Inflammatory macrophage treated with lipopolysaccharide for 4 hours (primary cell): ENCODE measurements at regions not wholly inside any gene's neighbourhood (a gene's known extent, or its start where the extent isn't known, plus 50 kb on each side); places are given as distances from the start of the nearest gene placed in this dataset.

Experiments used
- DNase-seq: peaks from one replicate; pipeline ENCODE4 v3.0.0-alpha.2; 2020

DNA sequence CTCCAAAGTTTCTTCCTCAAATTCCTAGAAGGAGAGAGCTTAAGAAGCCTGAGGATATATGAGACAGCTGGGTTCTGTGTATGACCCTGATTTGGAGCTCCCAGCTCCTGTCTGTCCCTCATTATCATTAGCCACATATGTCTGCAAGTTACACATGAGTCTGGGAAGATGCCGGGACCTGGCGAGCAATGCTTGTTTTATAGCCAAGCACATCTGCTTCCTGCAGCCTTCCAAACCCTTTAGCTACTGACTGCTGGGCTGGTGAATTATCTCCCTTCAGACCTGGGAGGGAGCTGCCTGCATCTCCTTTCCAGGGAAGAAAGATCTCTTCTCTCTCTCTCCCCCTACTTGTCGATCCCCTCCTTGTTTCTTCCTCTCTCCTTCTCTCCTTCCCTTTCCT lies 556.7 kb upstream of the BOD1L1 start:
- no peak for DNase-seq

DNA sequence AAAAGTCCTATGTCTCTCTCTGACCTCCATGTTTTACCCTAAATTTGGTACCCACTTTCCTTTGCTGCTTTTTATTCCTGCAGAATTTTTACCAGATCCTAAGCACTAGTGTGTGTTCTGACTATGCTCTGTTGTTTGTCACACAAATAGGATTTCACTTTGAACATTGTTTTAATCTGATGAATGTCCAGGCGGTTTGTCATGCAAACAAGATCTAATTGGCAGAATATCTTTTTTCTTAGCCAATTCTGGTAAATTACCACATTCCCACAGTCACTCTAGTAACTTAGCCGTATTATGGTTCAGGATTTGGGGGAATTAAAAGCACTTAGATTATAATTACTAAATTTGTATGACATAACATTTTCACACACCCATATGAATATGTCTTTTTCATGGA lies 557.2 kb upstream of the BOD1L1 start:
- DNase-seq: no peak

DNA sequence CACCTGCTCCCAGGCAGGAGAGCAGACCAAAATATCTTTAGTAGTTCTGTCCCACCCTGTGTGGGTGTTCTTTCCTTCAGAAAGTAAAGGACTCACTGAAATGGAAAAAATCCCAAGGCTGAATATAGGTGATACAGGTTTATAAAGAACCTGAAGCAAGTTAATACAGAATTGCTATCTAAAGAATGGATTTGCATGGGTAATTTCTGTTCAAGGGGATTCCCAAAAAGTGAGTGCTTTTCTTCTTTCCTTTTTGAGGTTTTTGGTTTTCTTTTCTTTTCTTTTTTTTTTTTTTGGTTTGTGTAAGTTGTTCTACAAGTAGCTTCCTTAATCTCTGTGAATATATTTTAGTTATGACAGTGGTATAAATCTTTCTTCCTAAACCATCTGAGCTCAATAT lies 560.7 kb upstream of the BOD1L1 start:
- DNase-seq: no peak

DNA sequence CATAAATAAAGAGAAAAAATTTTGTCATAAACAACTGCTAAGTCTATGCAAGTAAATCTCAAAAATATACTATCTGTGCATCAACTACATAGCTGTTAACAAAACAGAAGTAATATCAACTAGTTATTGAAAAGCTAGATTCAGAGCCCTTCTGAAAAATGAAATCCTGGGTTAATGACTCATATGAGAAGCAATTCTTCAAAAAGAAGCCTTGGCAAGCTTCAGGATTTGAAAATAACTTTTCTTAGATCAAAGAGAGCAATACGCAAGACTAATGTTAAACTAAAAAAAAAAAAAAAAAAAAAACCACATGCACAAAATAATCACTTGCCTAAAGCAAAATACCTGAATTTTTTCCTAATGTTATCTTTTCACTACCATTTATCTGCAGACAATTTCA lies 566.1 kb upstream of the BOD1L1 start:
- DNase-seq: no peak

DNA sequence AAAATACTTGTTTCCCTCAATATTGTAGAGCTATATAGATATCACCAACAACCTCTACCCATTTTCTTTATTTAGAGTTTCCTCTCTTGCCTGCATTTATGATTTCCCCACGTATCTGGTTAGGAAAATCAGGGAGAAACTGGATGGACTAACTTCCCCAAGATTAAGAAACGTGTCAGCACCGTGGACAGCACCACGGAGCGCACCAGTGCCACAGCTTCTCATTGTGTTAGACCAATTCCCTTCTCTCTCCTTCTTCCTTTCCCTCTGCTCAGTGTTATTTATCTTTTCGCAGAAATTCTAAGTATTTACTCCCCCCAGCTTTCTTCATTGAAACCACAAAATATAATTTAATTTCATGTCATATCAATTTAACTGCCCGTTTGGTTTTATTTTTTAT lies 568.6 kb upstream of the BOD1L1 start:
- peak; percentile 42 for DNase-seq

DNA sequence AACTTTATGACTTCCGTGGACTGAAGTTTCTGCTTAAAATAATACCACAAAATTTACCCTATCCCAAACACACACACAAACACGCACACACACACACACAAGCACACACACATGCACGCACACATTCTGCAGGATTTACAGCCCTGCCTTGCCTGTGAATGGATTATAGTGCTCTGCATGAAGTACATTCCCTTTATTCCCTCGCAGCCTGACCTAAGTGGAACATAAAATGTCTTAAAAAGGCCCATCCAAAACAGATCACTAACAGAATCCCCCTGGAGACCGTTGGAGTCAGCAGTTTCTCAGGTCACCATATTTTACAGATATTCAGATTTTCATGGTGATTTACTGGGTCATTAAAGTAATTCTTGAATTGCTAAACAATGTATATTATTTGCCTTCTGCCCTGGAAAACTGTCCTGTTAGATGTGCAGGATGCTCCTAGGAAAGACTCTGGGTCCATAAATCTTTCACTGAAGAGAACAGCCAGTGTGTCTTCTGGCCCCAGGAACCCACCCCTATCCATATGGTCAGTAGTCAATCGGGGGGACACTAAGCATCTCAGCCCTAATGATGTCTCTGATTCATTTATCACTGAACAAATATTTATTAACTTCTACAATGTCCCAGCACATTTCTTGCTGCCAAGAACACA lies 587.7 kb upstream of the BOD1L1 start:
- no peak for DNase-seq

DNA sequence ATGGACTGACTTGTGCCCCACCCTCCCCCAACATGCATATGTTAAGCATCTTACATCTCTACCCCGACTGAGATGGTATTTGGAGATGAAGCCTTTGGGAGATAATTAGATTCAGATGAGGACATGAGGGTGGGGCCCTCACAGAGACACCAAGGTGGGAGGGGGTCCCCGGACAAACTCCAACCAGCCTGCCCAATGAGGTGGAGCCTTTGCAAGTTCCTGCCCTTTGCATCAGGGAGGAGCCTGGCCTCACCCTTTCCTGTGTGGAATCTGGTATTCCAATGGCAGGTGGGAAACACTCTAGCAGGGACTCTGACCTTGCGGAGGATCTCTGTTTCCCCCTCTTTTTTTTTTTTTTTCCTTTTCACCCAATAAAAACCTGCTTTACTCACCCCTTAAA lies 589.9 kb upstream of the BOD1L1 start:
- no peak for DNase-seq

DNA sequence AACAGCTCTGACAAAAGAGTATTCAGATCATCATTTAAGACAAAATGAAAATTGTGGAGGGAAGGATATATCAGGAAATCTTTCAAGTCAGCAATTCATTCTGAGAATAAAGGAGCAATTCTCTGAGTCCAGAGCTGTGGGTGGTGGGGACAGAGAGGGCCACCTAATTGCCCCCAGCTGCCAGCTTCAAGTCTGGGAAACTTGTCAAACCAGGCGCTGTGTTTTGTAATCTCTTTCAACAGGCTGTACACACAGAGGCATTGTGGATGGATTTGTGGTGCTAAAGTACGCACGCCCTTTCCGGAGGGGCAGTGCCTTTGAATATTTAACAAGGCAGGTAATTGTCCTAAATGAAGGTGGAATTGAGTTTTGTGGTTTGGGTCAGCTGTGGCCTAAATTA lies 591.1 kb upstream of the BOD1L1 start:
- no peak for DNase-seq

DNA sequence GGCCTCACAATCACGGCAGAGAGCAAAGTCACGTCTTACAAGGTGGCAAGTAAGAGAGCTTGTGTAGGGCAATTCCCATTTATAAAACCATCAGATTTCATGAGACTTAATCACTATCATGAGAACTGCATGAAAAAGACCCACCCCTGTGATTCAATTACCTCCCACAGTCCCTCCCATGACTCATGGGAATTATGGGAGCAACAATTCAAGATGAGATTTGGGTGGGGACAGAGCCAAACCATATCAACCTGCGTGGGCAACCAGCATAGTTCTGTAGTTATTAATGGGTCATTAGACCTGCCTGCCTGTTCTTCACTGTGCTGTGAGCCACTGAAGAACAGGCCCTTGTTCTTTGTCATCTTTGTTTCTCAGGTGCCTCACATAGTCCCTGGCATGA lies 593.7 kb upstream of the BOD1L1 start:
- no peak for DNase-seq

DNA sequence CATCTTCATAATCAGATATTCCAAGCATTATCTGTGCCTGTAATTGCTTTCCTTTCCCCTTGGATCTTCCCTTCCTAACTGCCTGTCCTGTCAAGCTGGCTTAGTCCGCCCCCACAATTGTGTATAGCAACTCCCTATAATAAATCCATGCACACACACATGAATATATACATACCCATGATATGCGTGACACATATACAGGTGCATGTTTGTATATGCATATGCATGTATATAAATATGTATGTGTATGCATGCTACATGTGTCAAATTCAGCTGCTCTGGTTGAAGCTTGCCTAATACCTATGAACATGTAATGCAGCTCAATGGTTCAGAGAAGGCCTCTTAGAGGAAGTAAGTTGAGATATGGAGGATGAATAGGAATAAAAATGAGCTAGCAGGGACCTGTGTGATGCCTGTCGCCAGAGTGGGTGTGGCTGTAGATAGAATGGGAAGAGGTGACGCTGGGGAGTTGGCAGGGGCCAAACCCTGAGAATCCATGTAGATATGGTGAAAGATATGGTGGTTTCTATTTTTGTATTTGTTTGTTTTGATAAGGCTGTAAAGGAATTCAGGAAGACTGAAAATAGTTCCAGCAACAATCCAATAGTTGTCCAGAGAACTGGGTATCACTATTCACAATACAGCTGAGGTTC lies 595.0 kb upstream of the BOD1L1 start:
- DNase-seq: no peak

DNA sequence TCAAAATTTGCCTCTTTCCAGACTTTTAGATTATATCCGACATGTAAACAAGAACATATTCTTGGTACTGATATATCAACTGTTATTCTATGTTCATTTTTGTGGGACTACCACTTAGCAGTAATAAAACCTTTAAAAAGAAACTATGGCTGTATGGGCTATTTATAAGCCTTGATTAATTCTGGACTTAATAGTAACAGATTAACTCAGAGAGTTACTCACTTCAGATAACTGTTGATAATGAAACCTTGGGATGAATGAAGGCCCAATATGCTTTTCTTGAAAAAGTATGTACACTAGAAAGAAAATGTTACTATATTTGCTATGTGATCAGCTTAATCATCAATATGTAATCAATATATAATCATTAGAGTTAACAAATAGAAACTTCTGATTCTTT lies 595.9 kb upstream of the BOD1L1 start:
- DNase-seq: no peak

DNA sequence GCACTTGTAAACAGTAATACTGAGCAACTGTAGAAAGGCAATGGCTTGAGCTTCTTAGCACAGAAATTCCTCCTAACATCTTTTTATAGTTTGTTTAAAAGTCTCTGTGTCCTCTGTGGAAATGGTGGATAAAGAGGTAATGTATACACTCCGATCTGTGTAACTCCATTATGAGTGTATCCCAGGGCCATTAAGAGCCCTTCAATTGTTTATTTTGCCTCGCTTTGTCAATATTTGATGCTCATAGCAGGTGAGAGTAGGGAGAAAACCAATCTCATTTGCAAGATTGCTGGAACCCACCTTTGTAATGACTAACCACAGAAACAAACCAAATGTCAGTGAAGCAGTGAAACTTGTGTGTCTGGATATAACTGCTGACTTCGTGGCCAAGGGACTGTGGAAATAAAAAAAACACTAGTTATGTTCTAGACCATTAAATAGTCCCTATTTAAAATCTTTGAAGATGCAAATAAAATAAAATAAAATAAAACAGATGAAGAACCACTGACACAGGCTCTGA lies 598.2 kb upstream of the BOD1L1 start:
- DNase-seq: no peak

DNA sequence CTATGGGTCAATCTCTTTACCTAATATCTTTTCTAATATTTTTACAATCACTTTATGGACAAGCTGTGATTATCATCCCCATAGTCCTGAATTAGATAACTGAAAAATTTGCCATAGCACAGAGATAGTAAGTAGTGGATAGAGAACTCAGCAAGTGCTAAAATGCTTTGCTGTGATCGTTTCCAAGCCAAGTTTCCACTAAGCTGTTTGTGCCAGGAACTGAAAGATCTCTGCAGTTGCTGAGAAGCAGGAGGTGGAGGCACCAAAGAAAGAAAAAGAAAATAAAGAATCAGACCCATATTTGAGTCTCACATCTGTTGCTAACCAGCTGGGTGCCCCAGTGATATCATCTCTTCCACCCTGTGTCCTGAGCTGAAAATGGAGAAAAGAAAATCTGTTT lies 605.6 kb upstream of the BOD1L1 start:
- no peak for DNase-seq

DNA sequence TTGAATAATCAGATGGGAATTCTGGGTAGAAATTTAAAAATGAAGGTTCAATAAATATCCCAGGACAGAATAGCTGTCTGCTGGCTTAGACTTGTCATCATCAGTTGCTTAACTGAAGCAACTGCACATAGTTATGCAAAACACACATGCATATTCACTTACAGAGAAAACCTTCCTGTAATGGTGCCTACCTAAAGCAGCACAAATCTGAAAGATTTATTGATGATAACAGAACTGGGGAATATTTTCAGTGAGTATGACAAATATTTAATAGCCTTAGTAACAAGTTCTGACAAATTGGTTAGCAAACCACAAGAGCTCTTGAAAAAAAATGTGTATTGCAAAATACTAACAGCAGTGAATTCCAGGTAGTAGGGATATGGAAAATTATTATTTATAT lies 606.8 kb upstream of the BOD1L1 start:
- no peak for DNase-seq

DNA sequence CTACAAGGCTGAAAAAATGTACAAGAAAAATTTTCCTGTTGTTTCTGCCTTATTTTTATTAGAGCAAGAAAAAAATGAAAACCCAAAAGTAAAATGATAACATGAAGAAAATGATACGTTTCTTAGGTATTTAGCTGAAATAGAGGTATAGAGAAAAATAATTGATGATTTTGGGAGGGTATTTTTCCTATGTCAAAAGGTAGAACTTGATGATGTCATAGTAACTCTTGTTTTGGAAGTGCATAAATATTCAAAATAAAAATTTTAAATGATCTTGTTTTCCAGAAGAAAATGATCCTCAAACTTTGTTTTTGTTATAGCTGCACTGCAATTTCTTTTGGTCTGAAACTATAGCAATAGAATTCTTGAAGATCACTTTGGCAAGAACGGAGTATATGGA lies 608.8 kb upstream of the BOD1L1 start:
- no peak for DNase-seq

DNA sequence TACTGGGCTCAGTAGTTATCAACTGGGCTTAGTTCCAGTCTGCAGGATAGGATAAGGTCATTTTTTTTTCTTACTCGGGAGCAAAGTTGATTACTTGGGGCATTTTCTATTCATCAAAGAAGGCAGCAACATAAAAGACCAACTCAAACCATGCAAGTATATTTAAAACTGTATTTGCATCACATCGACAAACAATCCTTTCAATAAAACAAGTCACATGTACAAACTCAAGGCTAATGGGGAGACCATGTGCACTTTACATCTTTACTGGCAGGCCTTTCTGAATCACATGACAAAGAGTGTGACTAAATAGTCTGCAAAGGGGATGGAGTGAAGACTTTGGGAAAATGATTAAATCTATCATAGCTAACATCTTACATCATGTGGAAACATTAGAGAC lies 610.4 kb upstream of the BOD1L1 start:
- DNase-seq: no peak

DNA sequence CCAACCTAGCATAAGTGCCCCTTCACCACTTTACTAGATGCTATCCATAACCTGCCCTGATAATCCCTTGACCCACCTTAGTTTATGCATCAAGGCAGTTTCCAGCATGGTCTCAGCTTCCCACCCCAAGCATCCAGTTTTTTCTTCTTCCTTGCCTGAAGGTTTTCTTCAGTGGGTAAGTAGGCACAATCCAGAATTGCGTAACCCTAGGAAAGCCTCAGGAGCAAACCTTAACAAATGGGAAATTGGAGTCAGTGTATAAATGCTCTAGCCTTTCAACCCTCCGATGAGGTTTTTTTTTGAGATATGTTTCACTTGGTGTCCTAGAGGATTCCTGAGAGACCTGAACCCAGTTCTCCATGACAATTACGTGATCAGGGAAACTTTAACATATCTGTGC lies 614.0 kb upstream of the BOD1L1 start:
- DNase-seq: no peak

DNA sequence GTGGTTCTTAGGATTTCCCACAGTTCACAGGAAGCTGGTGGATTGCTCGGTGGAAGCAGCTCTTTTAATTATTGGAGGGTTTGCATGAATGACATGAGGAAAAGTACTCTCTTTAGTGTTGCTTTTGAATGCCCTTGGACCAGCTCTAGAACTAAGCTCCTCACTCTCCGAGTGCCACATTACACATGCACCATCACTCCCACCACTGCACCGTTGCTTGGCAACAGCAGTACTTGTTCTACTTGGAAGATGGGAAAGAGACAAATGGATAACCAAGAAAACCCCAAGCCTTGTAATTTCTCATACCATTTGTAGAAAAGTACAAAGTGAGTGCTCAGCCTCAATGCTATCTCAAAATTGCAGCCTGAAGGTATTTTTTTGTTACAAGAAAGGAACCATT lies 620.2 kb upstream of the BOD1L1 start:
- no peak for DNase-seq

DNA sequence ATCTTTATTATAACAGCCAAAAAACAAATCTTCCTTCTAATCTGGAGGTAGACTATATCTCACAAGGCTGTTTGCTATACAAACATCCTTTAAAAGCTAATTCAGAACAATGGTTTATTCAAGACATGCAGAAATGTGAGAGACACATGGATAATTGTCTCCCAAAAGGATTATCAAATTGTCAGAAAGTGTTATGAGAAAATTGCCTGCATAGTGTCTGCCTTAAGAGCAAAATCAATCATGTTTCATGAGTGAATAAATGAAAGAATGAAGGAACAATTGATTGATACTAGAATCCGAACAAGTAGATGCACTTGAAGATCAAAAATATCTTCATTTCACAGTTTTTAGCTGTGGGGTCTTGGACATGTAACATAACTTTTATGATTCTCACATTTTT lies 621.7 kb upstream of the BOD1L1 start:
- DNase-seq: no peak

DNA sequence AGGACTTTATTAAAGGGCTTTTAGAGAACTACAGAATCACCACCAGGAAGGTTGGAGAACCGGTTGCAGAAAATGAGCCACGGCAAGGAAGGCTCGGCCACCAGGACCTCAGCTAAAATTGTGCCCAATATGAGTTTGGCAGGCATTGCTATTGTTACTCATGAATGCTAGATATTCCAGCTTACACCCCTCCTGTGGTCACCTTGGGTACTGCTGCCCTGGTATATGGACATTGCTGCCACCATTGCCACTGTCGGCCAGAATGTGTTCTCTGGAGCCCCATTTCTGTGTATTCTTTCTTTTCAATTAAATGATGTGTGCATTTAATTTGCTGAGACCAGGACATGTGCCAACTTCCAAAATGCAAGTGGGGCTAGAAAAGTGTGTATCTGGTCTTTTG lies 626.7 kb upstream of the BOD1L1 start:
- DNase-seq: peak; percentile 26

DNA sequence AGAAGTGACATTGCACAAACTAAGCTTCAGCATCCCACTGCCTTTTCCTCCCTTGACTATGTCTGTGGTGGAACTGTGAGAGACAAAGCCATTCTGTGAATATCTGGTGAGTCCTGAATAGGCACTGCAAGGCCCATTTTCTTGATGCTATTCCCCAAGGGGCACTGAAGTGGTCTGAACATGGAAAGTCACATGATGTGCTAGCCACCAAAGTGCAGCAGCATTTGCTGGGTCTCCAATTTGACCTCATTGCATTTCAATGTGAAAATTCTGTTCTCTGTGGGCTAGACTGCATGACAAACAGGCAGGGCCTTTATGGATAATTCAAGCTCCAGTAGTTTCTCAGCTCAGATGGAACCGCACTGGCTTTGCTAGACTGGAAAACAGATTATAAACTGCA lies 627.4 kb upstream of the BOD1L1 start:
- DNase-seq: no peak

DNA sequence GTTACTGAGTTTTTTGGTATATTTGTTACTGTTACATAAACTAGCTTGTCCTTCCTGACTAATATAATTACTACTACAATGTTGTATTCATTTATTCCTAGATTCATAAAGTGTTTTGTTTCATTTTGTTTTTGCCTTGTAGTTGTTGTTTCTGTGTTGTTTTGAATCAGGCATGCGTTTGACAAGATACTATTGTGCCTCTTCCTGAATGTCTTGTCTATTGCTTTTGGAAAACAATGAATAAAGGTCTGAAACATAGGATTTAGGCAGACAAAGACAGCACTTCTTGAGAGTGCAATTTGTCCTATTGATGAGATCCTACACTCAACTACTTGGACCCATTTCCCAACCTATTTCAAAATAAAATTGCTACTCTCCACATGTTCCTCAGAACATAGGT lies 630.4 kb upstream of the BOD1L1 start:
- DNase-seq: no peak

DNA sequence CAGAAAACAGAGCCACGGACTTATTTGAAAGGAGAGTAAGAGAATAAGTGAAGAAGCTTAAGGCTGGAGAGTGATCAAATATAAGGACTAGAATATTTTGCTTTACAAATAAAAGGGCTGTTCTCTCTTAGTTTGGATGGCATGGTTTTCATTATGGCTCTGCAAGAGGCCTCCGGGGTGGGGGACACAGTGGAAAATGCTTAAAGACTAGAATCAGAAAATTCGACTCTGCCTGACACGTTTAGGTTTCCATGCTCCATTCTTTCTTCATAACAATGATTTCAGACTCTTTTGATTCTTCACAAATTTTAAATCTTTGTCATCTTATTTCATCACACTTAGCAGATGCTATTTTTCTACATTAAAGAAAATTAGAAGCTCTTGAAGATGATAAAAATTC lies 632.4 kb upstream of the BOD1L1 start:
- no peak for DNase-seq

DNA sequence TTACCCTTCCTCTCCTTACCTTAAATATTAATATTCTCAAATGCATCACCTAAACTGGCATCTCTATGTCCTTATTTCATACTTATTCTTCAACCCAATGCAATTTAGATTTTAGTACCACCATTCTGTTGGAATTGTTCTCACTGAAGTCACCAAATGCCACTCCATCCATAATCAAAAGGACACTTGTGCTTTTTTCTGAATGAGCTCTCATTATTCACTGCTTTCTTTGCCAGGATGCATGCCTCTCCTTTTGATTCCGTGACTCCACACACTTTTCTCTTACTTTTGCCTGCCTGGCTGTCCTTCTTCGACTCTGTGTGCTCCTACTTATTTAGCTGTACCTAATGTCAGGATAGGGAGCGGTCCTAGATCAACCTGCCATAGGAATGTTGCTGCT lies 633.1 kb upstream of the BOD1L1 start:
- no peak for DNase-seq

DNA sequence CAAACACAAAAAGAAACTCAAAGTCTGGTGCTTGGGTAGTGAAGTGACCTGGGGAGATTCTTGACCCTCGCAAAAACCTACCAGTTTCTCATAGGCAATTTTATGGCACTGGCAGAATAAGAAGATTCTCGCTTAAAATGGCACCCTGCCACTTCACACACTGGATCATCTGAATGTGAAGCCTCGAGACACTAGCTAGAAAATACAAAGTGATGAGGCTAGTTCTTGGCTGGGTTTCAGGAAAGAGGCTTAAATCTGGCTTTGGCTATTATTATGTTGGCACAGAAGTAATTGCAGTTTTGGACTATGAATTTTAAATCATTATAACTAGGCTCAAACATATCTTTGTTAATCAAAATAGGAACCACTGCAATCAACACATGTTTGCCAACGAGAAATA lies 634.7 kb upstream of the BOD1L1 start:
- DNase-seq: no peak
